Adrenal gland (tissue), 5 donors: ENCODE measurements at regions not wholly inside any gene's neighbourhood (a gene's known extent, or its start where the extent isn't known, plus 50 kb on each side); places are given as distances from the start of the nearest gene placed in this dataset.

Experiments
- CTCF ChIP-seq, 6 experiments: fragments of 450-650 bp in 4 of 6; fragments of 200-600 bp in 2 of 6; sonication (generic) in 1 of 6; IDR thresholded peaks; 1 replicate in 5 of 6; 2 replicates in 1 of 6; pipeline versions ENCODE4 v1.5.1 to v1.8.0; 2016 to 2021; ENCODE audit warnings: antibody characterized with exemption in 6 of 6, mild to moderate bottlenecking in 2 of 6, moderate library complexity in 1 of 6
- POLR2A ChIP-seq, 2 donors: fragments of 450-650 bp; IDR thresholded peaks; one replicate each; pipeline ENCODE4 v1.6.1; 2017; ENCODE audit warnings: antibody characterized with exemption in 2 of 2, mild to moderate bottlenecking in 2 of 2, moderate library complexity in 1 of 2
- donor health status: DM: no; HTN: no; CAD: no.

- TF ChIP-seq POLR2A (IDR thresholded peaks at IDR 0.05) (no peak), CTCF (IDR thresholded peaks at IDR 0.05) (no peak)
Observed at GRCh38 chr16:73817526-73818324, 478.9 kb upstream of the PSMD7 start.
